ENCODE measurements at regions not wholly inside any gene's neighbourhood (a gene's known extent, or its start where the extent isn't known, plus 50 kb on each side); places are given as distances from the start of the nearest gene placed in this dataset.

GRCh38 chr2:60223859-60224258, 329.6 kb downstream of the BCL11A start:
- TF ChIP-seq CTCF (IDR thresholded peaks at IDR 0.05) (no peak), POLR2A (IDR thresholded peaks at IDR 0.05) (no peak)
